Non-pigmented ciliary epithelial cell (primary cell): ENCODE measurements at regions not wholly inside any gene's neighbourhood (a gene's known extent, or its start where the extent isn't known, plus 50 kb on each side); places are given as distances from the start of the nearest gene placed in this dataset.

Experiments used
- DNase-seq: peaks from one replicate; pipeline ENCODE4 v3.0.0-alpha.2; 2010; ENCODE audit warnings: low read depth

DNA sequence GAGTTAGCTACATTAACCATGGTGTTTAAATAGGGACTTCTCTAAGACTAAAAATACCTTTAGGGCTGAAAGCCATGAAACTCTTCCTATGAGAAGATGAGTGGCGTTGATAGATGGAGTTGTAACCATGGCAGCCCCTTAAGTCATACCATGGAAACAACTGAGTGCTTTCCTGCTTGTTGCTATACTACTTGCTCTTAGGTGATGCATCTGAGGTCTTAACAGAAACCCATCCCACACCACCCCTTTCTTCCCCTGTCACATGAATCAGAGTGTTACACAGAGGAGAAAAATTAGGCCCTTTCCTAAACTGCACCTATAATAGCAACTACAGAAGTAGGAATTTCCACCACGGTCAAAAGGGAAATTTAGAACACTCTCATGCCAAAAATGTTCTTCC lies 64.3 kb upstream of the ZC3H12C start:
- DNase-seq = no peak

DNA sequence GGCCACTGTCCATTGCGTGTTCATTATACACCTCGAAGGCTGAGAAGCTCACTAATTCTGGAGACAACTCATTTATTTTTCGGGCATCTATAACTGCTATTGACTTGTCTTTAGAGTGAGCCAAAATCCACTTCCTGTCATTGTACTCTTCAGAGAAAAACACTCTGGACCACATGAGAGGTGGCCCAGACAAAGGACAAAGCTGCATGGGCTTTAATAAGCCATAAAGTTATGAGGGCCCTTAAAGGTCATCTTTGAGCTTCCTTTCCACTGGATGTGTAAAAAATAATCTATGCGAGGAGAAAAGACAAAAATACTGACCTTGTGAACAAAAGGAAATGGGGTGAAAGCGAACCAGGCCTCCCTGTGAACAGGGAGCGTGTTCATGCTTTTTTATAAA lies 63.5 kb upstream of the ZC3H12C start:
- no peak for DNase-seq

DNA sequence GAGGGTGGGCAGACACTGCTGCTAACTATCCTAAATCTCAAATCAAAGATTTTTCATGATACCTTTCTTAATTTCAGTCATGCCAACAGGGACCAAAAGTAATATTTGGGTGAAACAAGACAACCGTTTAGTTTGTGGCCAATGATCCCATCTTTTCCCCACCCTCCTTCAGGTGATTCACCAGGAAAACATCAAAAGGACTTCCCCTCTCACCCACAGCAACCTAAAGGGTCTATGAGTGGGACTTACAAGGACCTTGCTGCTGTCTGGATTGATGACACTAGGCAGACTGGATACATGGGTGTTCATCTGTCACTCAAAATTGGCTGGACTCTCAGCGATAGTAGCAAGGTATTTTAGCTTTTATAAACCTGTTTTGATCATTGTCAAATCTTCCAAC lies 62.0 kb upstream of the ZC3H12C start:
- DNase-seq = no peak

DNA sequence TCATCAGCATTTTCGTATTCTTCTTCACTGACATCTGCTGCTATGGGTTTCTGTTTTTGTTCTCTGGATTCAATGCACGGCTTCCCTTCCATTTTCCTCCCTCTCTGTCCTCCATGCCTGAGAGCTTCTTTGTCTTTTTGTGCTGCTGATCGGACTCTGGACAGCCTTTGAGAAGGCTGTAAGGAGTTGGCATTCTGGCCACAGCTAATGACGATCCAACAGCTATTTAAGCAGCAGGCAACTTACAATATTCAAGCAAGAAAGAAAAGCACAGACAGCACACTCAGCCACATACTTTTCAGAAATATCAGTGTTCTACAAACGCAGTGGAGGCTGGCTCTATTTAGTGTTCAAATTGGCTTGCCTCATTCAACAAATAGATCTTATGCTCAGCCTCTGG lies 60.9 kb upstream of the ZC3H12C start:
- no peak for DNase-seq

DNA sequence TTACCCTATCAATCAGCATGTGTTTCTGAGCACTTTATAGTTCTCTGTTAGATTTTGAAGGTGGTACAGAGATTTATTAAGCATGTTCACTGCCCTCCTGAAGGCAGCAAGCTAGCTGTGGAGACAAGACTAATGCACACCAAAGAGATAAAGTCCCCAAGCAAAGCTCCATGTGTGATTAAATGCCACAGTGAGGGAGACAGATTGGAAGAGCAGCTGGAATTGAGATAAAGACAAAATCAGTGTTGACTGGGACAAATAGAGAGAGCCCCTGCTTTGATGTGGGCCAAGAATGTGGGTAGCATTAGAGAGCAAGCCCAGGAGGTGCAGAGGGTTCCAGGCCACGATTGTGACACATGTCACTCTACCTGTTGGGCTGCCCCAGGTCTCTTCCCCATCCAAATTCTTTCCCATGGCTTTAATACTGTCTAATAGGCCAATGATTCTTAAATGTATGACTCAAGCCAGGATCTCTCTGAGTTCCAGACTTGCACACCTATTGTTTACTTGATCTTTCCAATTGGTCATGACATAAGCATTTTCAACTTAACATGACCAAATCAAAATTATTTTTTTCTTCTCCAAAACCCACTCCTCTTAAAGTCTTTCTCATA lies 60.1 kb upstream of the ZC3H12C start:
- no peak for DNase-seq

DNA sequence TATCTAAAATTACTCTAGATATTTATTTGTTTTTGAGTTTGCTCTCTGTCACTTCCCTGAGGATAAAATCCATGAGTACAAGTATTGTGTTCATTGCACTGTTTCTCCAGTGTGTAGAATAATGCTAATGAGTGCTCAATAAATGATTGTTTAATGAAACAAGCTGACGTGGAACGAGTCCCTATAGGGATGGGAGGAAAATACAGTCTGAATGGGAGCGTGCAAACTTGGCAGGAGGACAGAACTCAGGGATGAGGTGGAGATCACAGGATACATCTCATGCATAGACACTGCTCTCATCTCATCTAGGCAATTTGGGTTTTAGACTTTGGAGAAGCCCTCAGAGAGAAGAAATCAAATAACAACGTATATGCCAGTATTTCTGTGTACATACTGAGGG lies 58.4 kb upstream of the ZC3H12C start:
- no peak for DNase-seq

DNA sequence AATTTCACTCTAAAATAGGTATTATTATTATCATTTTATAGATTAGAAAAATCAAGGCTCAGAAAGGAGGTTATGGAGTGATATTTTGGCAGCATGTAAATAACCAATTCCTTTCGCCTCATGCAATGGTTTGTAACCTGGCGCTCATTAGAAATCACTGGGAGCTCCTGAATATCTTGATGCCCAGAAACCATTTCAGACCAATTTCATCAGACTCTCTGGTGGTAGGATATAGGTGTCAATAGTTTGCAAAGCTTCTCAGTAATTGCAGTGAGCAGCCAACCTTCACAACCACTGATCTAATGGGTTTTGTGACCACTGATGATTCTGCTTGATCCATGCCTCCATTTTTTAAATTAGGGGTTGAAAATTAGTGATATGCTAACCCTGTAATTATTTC lies 57.8 kb upstream of the ZC3H12C start:
- DNase-seq = no peak

DNA sequence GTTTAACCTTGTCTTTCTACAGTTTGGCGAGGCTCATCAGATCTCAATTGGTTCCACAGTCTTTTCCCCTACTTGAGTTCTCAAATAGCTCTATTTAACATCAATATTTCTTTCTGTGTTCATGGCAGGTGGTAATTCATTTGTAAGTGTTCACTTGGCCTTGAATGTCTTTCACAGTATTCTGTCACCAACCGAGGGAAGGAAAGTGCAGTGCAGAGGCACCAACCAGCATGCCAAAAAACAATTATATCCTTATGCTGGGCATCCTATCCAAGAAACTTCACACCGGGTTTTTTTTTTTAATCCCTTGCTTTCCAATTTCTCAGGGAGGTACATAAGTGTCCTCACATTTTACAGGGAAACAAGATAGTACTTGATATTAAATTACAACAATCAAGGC lies 55.0 kb upstream of the ZC3H12C start:
- no peak for DNase-seq
